GM18873 (cell line): ENCODE measurements at regions not wholly inside any gene's neighbourhood (a gene's known extent, or its start where the extent isn't known, plus 50 kb on each side); places are given as distances from the start of the nearest gene placed in this dataset.
"Not testable (repeated sequence)": the region's sequence is repeated elsewhere in the genome, so short reads cannot be mapped to it uniquely, and the experiment has no call there.

Experiments used
- ATAC-seq: cut with Tn5 transposase; IDR thresholded peaks from one replicate; pipeline ENCODE4 v1.9.1; 2021; ENCODE audit warnings: mild to moderate bottlenecking, moderate library complexity, moderate number of reproducible peaks; ENCODE audit not compliant: unreplicated experiment, low FRiP score

- ATAC-seq, result no peak
Measured at GRCh38 chr11:42778193-42778592, 533.6 kb upstream of the API5 start.

DNA sequence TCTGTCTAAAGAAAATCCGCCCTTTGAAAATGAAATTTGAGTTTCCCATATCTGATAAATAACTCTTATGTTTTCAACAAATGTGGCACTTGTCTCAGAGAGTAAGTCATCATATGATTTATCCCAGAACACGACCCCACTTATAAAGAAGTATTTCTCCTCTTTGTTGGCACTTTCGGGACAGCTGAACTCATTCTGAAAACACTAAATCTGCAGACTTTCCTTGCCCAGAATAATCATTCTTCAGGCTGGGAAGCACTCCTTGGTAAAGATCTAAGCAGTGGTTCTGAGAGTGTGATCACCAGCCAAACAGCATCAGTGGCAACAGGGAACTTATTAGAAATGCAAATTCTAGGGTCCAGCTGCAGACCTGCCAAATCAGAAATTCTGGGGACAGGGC lies 532.2 kb upstream of the API5 start:
- ATAC-seq, result no peak

DNA sequence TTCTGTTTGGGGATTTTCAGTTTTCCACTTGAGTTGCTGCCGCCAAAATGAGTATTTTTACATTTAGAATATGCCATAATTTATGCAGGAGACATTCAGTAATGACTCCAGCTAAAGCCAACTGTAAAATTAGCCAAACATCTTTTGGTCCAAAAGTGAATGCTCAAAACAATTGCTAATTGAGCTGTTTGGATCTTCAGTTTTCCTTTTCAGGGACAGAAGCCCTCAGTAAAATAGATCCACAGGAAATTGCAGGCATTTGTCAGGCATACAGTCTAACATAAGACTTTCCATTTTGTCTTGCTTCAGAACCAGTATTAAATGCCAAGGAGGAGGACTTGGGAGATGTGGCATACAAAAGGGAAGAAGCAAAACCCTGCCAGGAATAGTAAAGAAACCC lies 524.8 kb upstream of the API5 start:
- ATAC-seq, result no peak

DNA sequence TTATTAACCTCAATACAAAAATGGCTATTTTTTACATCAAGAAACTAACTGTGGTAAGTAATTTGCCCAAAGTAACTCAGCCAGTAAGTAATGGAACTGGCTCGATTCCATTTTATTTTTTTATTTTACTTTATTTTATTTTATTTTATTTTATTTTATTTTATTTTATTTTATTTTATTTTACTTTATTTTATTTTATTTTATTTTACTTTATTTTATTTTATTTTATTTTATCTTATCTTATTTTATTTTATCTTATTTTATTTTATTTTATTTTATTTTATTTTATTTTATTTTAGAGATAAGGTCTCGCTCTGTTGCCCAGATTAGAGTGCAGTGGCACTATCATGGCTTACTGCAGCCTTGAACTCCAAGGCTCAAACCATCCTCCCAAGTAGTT lies 516.3 kb upstream of the API5 start:
- ATAC-seq, result not testable (repeated sequence)

GRCh38 chr11:42800041-42800440 lies 511.8 kb upstream of the API5 start:
- ATAC-seq, result no peak

DNA sequence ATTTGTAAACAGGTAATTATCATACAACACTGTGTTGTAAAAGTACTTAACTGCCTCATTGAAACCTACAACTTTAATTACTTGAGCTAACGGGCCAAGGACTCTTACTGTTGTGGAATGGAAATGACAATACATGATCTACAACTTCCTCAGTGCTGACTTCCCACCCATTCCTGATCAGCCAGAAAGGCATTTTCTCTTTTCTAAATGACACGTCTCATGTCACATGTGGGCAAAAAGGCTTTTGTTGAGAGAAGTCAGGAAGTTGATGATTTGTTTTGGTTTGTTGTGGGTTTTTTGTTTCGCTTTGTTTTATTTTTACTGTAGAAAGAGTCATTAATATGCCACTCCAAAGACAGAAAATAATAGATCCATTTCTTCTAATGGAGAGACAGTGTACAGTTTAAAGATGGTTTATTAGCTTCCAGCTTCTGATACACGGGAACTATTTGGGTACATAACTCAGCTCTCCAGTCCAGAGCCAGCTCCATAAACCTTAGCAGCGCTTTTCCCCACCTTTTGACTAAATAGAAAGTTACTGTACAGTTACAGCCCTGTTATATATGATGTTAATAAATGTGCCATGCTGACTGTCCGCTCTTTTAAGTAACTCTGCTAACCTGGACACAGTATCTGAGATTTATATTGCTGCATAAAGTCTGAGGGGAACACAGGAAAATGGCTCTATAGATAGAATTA lies 509.4 kb upstream of the API5 start:
- ATAC-seq, result no peak

GRCh38 chr11:42806191-42806590 lies 505.6 kb upstream of the API5 start:
- no peak for ATAC-seq

GRCh38 chr11:42812361-42812760 lies 499.4 kb upstream of the API5 start:
- no peak for ATAC-seq

GRCh38 chr11:42812960-42813359 lies 498.8 kb upstream of the API5 start:
- no peak for ATAC-seq

- ATAC-seq, result no peak
Measured at GRCh38 chr11:42816471-42816870, 495.3 kb upstream of the API5 start.

- no peak for ATAC-seq
Measured at GRCh38 chr11:42819126-42819525, 492.7 kb upstream of the API5 start.

DNA sequence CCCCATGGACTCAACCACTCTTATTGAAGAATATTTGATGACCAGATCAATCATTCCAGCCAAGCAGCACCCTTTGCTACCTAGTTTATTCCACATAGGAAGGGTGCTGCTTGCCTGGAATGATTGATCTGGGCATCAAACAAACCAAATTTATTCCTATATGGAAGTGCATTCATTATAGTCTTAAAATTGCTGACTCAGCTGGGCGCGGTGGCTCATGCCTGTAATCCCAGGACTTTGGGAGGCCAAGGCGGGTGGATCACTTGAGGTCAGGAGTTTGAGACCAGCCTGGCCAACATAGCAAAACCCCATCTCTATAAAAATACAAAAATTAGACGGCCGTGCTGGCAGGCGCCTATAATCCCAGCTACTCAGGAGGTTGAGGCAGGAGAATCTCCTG lies 489.6 kb upstream of the API5 start:
- ATAC-seq, result not testable (repeated sequence)

- no peak for ATAC-seq
Measured at GRCh38 chr11:42823546-42823945, 488.2 kb upstream of the API5 start.

DNA sequence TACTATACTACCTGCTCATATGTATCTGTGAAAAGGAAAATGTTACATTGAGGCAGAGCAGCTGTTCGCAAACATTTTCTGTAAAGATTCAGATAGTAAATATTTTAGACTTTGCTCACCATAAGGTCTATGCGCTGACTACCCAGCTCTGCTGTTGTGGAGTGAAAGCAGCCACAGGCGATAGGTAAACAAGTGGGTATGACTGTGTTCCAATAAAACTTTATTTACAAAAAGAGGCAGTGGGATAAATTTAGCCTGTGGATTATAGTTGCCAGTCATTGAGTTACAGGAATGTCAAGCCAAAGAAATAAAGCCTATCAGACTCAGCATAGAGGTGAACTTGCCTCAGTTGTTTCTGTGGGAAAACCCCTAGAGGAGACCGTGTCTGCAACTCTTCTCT lies 487.7 kb upstream of the API5 start:
- ATAC-seq, result no peak

- ATAC-seq, result no peak
Measured at GRCh38 chr11:42825598-42825997, 486.2 kb upstream of the API5 start.

DNA sequence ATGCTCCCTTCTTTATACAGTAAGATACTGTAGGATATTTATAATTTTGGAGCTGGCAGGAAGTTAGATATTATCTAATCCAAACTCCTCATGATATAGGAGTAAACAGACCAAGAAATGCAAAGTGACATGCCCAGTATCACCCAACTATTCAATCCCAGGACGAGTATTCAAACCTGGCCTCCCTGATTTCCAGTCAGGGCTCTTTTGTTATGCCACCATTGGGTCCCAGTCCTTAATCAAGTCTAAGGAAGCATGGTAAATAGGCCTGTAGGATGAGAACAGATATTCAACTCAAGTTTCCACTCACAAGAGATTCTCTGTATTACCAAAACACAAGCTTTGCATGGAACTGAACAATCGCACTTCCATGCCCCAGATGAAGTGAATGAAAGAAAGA lies 484.0 kb upstream of the API5 start:
- ATAC-seq, result no peak

- ATAC-seq, result no peak
Measured at GRCh38 chr11:42837994-42838393, 473.8 kb upstream of the API5 start.

DNA sequence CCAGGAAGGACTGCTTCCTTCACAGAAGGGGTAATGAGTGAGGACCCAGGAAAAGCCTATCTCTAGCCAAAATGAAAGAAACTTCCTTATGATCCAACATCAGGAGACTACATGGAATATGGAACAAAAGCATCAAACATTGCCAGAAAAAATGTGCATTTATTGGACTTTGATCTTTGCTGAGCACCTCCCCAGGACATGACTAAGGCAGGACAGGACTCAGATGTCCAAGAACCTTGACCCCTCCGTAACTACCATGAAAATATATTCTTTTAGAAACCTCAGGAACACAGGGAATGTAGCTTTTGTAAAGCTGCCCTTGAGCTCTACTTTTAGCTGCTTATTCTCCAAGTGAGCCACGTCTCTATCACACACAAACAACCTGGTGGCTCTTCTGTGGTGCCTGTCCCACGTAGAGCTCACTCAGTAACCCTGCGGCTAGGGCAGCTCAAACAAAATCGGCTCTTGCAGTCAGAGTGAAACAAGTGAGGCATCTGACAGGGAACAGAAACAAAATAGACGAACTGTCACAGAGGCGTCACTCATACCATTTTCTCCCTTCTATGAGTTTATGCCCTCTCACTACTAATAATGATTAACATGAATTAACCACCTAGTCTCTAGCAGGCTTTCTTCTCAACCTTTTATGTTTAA lies 471.5 kb upstream of the API5 start:
- ATAC-seq, result no peak

GRCh38 chr11:42840860-42841259 lies 470.9 kb upstream of the API5 start:
- ATAC-seq, result no peak

GRCh38 chr11:42841556-42841955 lies 470.2 kb upstream of the API5 start:
- no peak for ATAC-seq

GRCh38 chr11:42849362-42849761 lies 462.4 kb upstream of the API5 start:
- ATAC-seq, result no peak

GRCh38 chr11:42857344-42857743 lies 454.5 kb upstream of the API5 start:
- no peak for ATAC-seq
